ENCODE measurements at regions not wholly inside any gene's neighbourhood (a gene's known extent, or its start where the extent isn't known, plus 50 kb on each side); places are given as distances from the start of the nearest gene placed in this dataset.

DNA sequence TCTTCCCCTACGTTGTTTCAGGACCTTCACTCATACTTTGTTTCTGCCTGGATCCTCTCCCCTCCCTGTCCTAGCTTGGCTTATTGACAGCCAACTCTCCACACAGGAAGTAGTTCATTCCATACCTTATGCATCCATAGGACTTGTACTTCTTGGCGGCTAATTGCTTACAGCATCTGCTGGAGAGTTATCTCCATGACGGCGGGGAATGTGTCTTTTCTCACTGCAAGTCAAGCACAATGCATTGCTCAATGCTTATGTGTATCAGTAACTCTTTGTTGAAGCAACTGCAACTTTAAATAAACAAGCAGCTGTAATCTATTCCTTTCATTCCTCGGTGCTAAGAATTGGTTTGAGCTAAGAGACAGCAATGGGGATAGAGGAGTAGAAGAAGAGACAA is 551.3 kb upstream of the EPHA7 start:
- no peak for DNase-seq (ENCODE audit: extremely low spot score)
- CTCF ChIA-PET: no interaction called here

GRCh38 chr6:93968126-93968525 is 548.8 kb upstream of the EPHA7 start:
- TF ChIP-seq TARDBP (IDR thresholded peaks at IDR 0.05) (no peak), L3MBTL2 (conservative IDR thresholded peaks at IDR 0.05) (no peak), SUZ12 (IDR thresholded peaks at IDR 0.05) (no peak)
- POLR2A ChIA-PET: no interaction called here
- CTCF ChIA-PET: no interaction called here
- no peak for DNase-seq (ENCODE audit: extremely low spot score)

More for the DNA sequence above, 551.3 kb upstream of the EPHA7 start:
- POLR2A ChIA-PET: no interaction called here
- no peak for TF ChIP-seq LEF1 (IDR thresholded peaks at IDR 0.05; ENCODE audit: borderline replicate concordance)
- no peak for TF ChIP-seq SP1 (IDR thresholded peaks at IDR 0.05)
- TF ChIP-seq NFRKB (IDR thresholded peaks at IDR 0.05): no peak
- no peak for TF ChIP-seq CTBP1 (IDR thresholded peaks at IDR 0.05; ENCODE audit: borderline replicate concordance)
- no peak for TF ChIP-seq ARNT (IDR thresholded peaks at IDR 0.05)
- TF ChIP-seq FOXK2 (IDR thresholded peaks at IDR 0.05): no peak
- TF ChIP-seq SUZ12 (IDR thresholded peaks at IDR 0.05): no peak
- TF ChIP-seq ZNF384 (IDR thresholded peaks at IDR 0.05): no peak
- TF ChIP-seq FOXA1 (IDR thresholded peaks at IDR 0.05): no peak

GRCh38 chr6:93964926-93965325 is 545.6 kb upstream of the EPHA7 start:
- DNase-seq (ENCODE audit: extremely low spot score): no peak
- ChIA-PET CTCF (no interaction called here), POLR2A (no interaction called here)
- TF ChIP-seq BHLHE40 (IDR thresholded peaks at IDR 0.05; ENCODE audit: borderline replicate concordance): no peak
- no peak for TF ChIP-seq ZNF384 (IDR thresholded peaks at IDR 0.05)
- no peak for TF ChIP-seq ARNT (IDR thresholded peaks at IDR 0.05)

GRCh38 chr6:93964321-93964720 is 545.0 kb upstream of the EPHA7 start:
- no peak for DNase-seq (ENCODE audit: extremely low spot score)
- ChIA-PET POLR2A (no interaction called here), CTCF (no interaction called here)
- no peak for TF ChIP-seq HDGF (IDR thresholded peaks at IDR 0.05; ENCODE audit: borderline replicate concordance)
- TF ChIP-seq BHLHE40 (IDR thresholded peaks at IDR 0.05; ENCODE audit: borderline replicate concordance): no peak
- no peak for TF ChIP-seq FOXK2 (IDR thresholded peaks at IDR 0.05)
- TF ChIP-seq SUZ12 (IDR thresholded peaks at IDR 0.05): no peak
- no peak for TF ChIP-seq CTBP1 (IDR thresholded peaks at IDR 0.05; ENCODE audit: borderline replicate concordance)
- TF ChIP-seq NFRKB (IDR thresholded peaks at IDR 0.05): no peak
- TF ChIP-seq FOXA1 (IDR thresholded peaks at IDR 0.05): no peak
- TF ChIP-seq FOXM1 (IDR thresholded peaks at IDR 0.05; ENCODE audit: borderline replicate concordance): no peak
- TF ChIP-seq SP1 (IDR thresholded peaks at IDR 0.05): no peak
- no peak for TF ChIP-seq TARDBP (IDR thresholded peaks at IDR 0.05)

- DNase-seq (ENCODE audit: extremely low spot score): no peak
- TF ChIP-seq BHLHE40 (IDR thresholded peaks at IDR 0.05; ENCODE audit: borderline replicate concordance) (no peak), L3MBTL2 (conservative IDR thresholded peaks at IDR 0.05) (no peak), TARDBP (IDR thresholded peaks at IDR 0.05) (no peak), NFRKB (IDR thresholded peaks at IDR 0.05) (no peak), SP1 (IDR thresholded peaks at IDR 0.05) (no peak), HDGF (IDR thresholded peaks at IDR 0.05; ENCODE audit: borderline replicate concordance) (no peak), CTBP1 (IDR thresholded peaks at IDR 0.05; ENCODE audit: borderline replicate concordance) (no peak), FOXA1 (IDR thresholded peaks at IDR 0.05) (no peak), FOXK2 (IDR thresholded peaks at IDR 0.05) (no peak), ELF4 (IDR thresholded peaks at IDR 0.05) (no peak), ARNT (IDR thresholded peaks at IDR 0.05) (no peak), LEF1 (IDR thresholded peaks at IDR 0.05; ENCODE audit: borderline replicate concordance) (no peak), FOXM1 (IDR thresholded peaks at IDR 0.05; ENCODE audit: borderline replicate concordance) (no peak), SUZ12 (IDR thresholded peaks at IDR 0.05) (no peak)
- TF ChIP-seq, protein P1, sequence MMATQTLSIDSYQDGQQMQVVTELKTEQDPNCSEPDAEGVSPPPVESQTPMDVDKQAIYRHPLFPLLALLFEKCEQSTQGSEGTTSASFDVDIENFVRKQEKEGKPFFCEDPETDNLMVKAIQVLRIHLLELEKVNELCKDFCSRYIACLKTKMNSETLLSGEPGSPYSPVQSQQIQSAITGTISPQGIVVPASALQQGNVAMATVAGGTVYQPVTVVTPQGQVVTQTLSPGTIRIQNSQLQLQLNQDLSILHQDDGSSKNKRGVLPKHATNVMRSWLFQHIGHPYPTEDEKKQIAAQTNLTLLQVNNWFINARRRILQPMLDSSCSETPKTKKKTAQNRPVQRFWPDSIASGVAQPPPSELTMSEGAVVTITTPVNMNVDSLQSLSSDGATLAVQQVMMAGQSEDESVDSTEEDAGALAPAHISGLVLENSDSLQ (IDR thresholded peaks at IDR 0.05): no peak
- POLR2A ChIA-PET: no interaction called here
- CTCF ChIA-PET: no interaction called here
Measured at GRCh38 chr6:93962566-93962965, 543.2 kb upstream of the EPHA7 start.

DNA sequence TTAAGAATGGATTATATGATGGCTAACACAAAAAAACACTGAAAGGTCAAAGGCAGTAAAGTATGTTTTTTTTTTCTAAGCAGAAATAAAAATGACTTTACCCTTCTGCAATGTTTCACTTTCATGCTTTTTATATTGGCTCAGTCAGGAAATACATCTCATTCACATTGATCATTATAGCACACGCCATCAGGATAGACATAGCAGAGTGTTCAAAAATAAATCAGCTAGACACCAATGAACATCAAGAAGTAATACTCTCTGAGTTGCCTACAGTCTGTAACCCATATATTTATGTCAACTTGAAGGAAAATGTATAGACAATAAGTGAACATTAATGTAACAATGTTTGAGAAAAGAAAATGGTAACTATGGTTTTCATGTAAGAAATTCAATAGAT is 535.2 kb upstream of the EPHA7 start:
- ChIA-PET CTCF (no interaction called here), POLR2A (no interaction called here)
- TF ChIP-seq SUZ12 (IDR thresholded peaks at IDR 0.05) (no peak), FOXA1 (IDR thresholded peaks at IDR 0.05) (no peak), L3MBTL2 (conservative IDR thresholded peaks at IDR 0.05) (no peak), ARNT (IDR thresholded peaks at IDR 0.05) (no peak), CTBP1 (IDR thresholded peaks at IDR 0.05; ENCODE audit: borderline replicate concordance) (no peak), HDGF (IDR thresholded peaks at IDR 0.05; ENCODE audit: borderline replicate concordance) (no peak), FOXK2 (IDR thresholded peaks at IDR 0.05) (no peak), FOXM1 (IDR thresholded peaks at IDR 0.05; ENCODE audit: borderline replicate concordance) (no peak), LEF1 (IDR thresholded peaks at IDR 0.05; ENCODE audit: borderline replicate concordance) (no peak), TARDBP (IDR thresholded peaks at IDR 0.05) (no peak), ELF4 (IDR thresholded peaks at IDR 0.05) (no peak), SP1 (IDR thresholded peaks at IDR 0.05) (no peak), NFRKB (IDR thresholded peaks at IDR 0.05) (no peak)
- TF ChIP-seq, protein P1 (IDR thresholded peaks at IDR 0.05): no peak
- no peak for DNase-seq (ENCODE audit: extremely low spot score)

DNA sequence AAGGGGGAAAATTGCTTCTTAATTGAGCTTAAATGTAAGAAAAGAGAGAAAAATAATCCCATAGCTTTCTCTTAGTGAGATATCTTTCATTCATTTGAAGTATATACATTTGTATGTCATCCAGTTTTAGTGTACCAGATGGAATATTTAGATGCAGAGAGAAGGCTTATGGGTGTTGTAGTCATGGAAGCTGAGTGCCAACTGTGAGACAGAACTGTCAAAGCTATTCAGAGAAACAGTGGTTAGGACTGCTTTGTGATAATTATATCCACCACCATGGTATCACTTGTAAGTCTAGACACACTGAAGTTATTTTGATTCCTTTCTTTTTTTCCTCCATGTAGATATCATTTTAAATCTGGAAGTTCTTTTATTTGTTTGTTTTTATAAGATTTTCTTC is 524.3 kb upstream of the EPHA7 start:
- ChIA-PET CTCF (no interaction called here), POLR2A (no interaction called here)
- DNase-seq (ENCODE audit: extremely low spot score): no peak
- no peak for TF ChIP-seq HDGF (IDR thresholded peaks at IDR 0.05; ENCODE audit: borderline replicate concordance)
- TF ChIP-seq L3MBTL2 (conservative IDR thresholded peaks at IDR 0.05): no peak
- no peak for TF ChIP-seq FOXA1 (IDR thresholded peaks at IDR 0.05)
- no peak for TF ChIP-seq FOXK2 (IDR thresholded peaks at IDR 0.05)
- TF ChIP-seq SUZ12 (IDR thresholded peaks at IDR 0.05): no peak
- no peak for TF ChIP-seq ELF4 (IDR thresholded peaks at IDR 0.05)
- TF ChIP-seq LEF1 (IDR thresholded peaks at IDR 0.05; ENCODE audit: borderline replicate concordance): no peak
- TF ChIP-seq, protein P1 (IDR thresholded peaks at IDR 0.05): no peak
- no peak for TF ChIP-seq TARDBP (IDR thresholded peaks at IDR 0.05)
- no peak for TF ChIP-seq ARNT (IDR thresholded peaks at IDR 0.05)
- no peak for TF ChIP-seq SP1 (IDR thresholded peaks at IDR 0.05)
- TF ChIP-seq ZNF384 (IDR thresholded peaks at IDR 0.05): no peak
